ENCODE measurements at regions not wholly inside any gene's neighbourhood (a gene's known extent, or its start where the extent isn't known, plus 50 kb on each side); places are given as distances from the start of the nearest gene placed in this dataset.
A peak's percentile ranks its signal among the peaks of the same experiment; 100 is the strongest.

DNA sequence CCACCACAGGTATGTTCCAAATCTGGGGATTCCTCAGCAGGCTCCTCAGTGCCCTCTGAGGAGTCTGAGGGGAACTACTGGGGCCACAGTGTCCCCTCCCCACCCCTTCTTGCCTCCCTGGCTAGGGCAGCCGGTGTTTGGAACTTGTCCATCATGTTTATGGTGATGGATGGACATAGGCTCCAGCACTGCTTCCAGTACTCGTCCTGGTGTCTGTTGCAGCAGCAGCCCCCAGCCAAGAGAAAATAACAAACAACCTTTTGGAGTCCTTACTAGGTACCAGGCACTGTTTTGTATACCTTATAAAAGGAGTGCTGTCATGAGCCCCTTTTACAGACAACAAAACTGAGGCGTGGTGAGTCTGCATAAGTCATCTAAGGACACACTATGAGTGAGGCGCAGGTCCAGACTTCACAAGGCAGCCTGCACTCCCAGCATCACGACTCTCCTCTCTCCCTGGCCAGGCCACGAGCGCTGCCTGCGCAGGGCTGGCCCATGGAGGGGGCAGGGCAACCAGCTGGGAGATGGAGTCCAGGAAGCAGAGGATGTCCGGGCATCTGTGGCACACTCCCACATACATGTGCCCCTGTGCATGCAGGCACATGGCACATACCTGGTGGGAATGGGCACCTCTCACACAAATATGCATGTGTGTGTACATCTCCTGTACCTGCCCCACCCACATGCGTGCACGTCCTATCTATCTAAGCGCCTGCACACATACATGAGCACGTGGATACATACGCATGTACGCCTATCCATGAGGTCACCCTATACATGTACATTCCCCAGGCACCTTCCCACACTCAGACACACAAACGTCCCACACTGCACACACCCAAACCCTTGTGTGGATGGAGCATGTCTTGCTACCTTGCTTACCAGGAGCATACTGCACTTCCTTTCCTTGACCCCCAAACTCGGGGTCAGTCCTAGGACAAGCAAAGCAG lies 152.7 kb downstream of the VEGFA start:
- H3K27me3 ChIP-seq (ENCODE audit: low read length): no peaks in the 10 kb centered on the region
- CTCF ChIA-PET: no interaction called here
- no peaks in the 10 kb centered on the region for H3F3A ChIP-seq (ENCODE audit: low read length, unreplicated experiment)
- H3K79me2 ChIP-seq (ENCODE audit: low read length): no peaks in the 10 kb centered on the region
- H2AFZ ChIP-seq (ENCODE audit: low read length): no peak overlapping the region
- no peaks in the 10 kb centered on the region for H4K20me1 ChIP-seq (ENCODE audit: low read length)
- peaks cover 27% of the 10 kb centered on the region for H3K4me1 ChIP-seq (ENCODE audit: insufficient read depth, low read length)
- no peaks in the 10 kb centered on the region for H3K9me2 ChIP-seq (replicated peaks; ENCODE audit: low read length)
- POLR2A ChIA-PET (ENCODE audit: unreplicated experiment): no interaction called here
- peak overlapping the region; percentile 34 for H3K27ac ChIP-seq (ENCODE audit: low read length)
- no peak overlapping the region for H3K9ac ChIP-seq (ENCODE audit: low read length)
- TF ChIP-seq EZH2 (IDR thresholded peaks at IDR 0.05; ENCODE audit: low read length, unreplicated experiment) (no peak), EZH2phosphoT487 (IDR thresholded peaks at IDR 0.05; ENCODE audit: borderline replicate concordance, low read length) (no peak)
- TF ChIP-seq, protein P1, sequence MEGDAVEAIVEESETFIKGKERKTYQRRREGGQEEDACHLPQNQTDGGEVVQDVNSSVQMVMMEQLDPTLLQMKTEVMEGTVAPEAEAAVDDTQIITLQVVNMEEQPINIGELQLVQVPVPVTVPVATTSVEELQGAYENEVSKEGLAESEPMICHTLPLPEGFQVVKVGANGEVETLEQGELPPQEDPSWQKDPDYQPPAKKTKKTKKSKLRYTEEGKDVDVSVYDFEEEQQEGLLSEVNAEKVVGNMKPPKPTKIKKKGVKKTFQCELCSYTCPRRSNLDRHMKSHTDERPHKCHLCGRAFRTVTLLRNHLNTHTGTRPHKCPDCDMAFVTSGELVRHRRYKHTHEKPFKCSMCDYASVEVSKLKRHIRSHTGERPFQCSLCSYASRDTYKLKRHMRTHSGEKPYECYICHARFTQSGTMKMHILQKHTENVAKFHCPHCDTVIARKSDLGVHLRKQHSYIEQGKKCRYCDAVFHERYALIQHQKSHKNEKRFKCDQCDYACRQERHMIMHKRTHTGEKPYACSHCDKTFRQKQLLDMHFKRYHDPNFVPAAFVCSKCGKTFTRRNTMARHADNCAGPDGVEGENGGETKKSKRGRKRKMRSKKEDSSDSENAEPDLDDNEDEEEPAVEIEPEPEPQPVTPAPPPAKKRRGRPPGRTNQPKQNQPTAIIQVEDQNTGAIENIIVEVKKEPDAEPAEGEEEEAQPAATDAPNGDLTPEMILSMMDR (conservative IDR thresholded peaks at IDR 0.05; ENCODE audit: low read depth, low read length): no peak
- H3K4me2 ChIP-seq (ENCODE audit: low read length): peak overlapping the region; percentile 13; the same call in 1 of the 2 replicates
- intact Hi-C loops (cut with micrococcal nuclease): no loop called here
- H3K36me3 ChIP-seq (ENCODE audit: low read depth, low read length): no peaks in the 10 kb centered on the region
- no peak for DNase-seq
- H3K4me3 ChIP-seq (ENCODE audit: low read length): no peak overlapping the region
- no peaks in the 10 kb centered on the region for H3K9me3 ChIP-seq (ENCODE audit: low read length)
- no peak for ATAC-seq
- BruUV-seq (replicated peaks): no TSS peak

- no TSS peak for BruUV-seq (replicated peaks)
- H3K9me2 ChIP-seq (replicated peaks; ENCODE audit: low read length): no peaks in the 10 kb centered on the region
- no peak for DNase-seq
- H3K36me3 ChIP-seq (ENCODE audit: low read depth, low read length): no peaks in the 10 kb centered on the region
- no peaks in the 10 kb centered on the region for H3F3A ChIP-seq (ENCODE audit: low read length, unreplicated experiment)
- H3K9ac ChIP-seq (ENCODE audit: low read length): no peak overlapping the region
- H3K27me3 ChIP-seq (ENCODE audit: low read length): no peaks in the 10 kb centered on the region
- ATAC-seq: no peak
- no peaks in the 10 kb centered on the region for H3K9me3 ChIP-seq (ENCODE audit: low read length)
- no peak overlapping the region for H3K4me3 ChIP-seq (ENCODE audit: low read length)
- no peak overlapping the region for H3K27ac ChIP-seq (ENCODE audit: low read length)
- H3K4me1 ChIP-seq (ENCODE audit: insufficient read depth, low read length): peaks cover 18% of the 10 kb centered on the region
- H3K79me2 ChIP-seq (ENCODE audit: low read length): no peaks in the 10 kb centered on the region
- TF ChIP-seq, protein P1 (conservative IDR thresholded peaks at IDR 0.05; ENCODE audit: low read depth, low read length): no peak
- no peak for TF ChIP-seq EZH2phosphoT487 (IDR thresholded peaks at IDR 0.05; ENCODE audit: borderline replicate concordance, low read length)
- no peak for TF ChIP-seq EZH2 (IDR thresholded peaks at IDR 0.05; ENCODE audit: low read length, unreplicated experiment)
- ChIA-PET POLR2A (ENCODE audit: unreplicated experiment) (no interaction called here), CTCF (no interaction called here)
- no peak overlapping the region for H2AFZ ChIP-seq (ENCODE audit: low read length)
- no peaks in the 10 kb centered on the region for H4K20me1 ChIP-seq (ENCODE audit: low read length)
- no peak overlapping the region for H3K4me2 ChIP-seq (ENCODE audit: low read length)
- intact Hi-C loops (cut with micrococcal nuclease): no loop called here
These were observed 151.8 kb downstream of the VEGFA start for GRCh38 chr6:43921548-43922425.
